Neural progenitor cell (in vitro differentiated cells): ENCODE measurements at regions not wholly inside any gene's neighbourhood (a gene's known extent, or its start where the extent isn't known, plus 50 kb on each side); places are given as distances from the start of the nearest gene placed in this dataset.

ENCODE experiments used
- DNase-seq: peaks from one replicate; pipeline ENCODE4 v3.0.0-alpha.2; 2016; ENCODE audit warnings: low spot score
- H2AFZ ChIP-seq: fragments of 200-600 bp; sonication (generic); replicated peaks from 2 replicates; pipeline ENCODE4 v1.6.1; 2016; ENCODE audit warnings: antibody characterized with exemption
- H3F3A ChIP-seq: fragments of 200-600 bp; sonication (generic); 2 replicates; pipeline ENCODE4 v1.6.1; 2016; ENCODE audit warnings: antibody characterized with exemption, low read depth
- H3K27ac ChIP-seq: fragments of 200-600 bp; sonication (generic); 2 replicates; pipeline ENCODE4 v1.5.1; 2016; ENCODE audit warnings: mild to moderate bottlenecking
- H3K27me3 ChIP-seq: fragments of 200-600 bp; sonication (generic); 2 replicates; pipeline ENCODE4 v1.6.1; 2016; ENCODE audit warnings: mild to moderate bottlenecking, moderate library complexity
- H3K36me3 ChIP-seq: fragments of 200-600 bp; sonication (generic); 2 replicates; pipeline ENCODE4 v1.5.1; 2016
- H3K4me1 ChIP-seq: fragments of 200-600 bp; sonication (generic); 2 replicates; pipeline ENCODE4 v1.6.1; 2016; ENCODE audit warnings: mixed run types
- H3K4me2 ChIP-seq: fragments of 200-600 bp; sonication (generic); 2 replicates; pipeline ENCODE4 v1.6.1; 2016
- H3K4me3 ChIP-seq: fragments of 200-600 bp; sonication (generic); 2 replicates; pipeline ENCODE4 v1.5.1; 2016
- H3K79me2 ChIP-seq: fragments of 200-600 bp; sonication (generic); 2 replicates; pipeline ENCODE4 v1.6.1; 2016; ENCODE audit warnings: low read depth
- H3K9ac ChIP-seq: fragments of 200-600 bp; sonication (generic); 2 replicates; pipeline ENCODE4 v1.6.1; 2016
- H3K9me3 ChIP-seq: fragments of 200-600 bp; sonication (generic); 2 replicates; pipeline ENCODE4 v1.5.1; 2016; ENCODE audit warnings: low read depth
- H4K20me1 ChIP-seq: fragments of 200-600 bp; sonication (generic); 2 replicates; pipeline ENCODE4 v1.6.1; 2016; ENCODE audit warnings: low read depth
- H3K27ac Mint-ChIP-seq: 3 replicates; pipeline ENCODE4 v1.8.0; 2021; ENCODE audit warnings: mixed read lengths
- H3K27me3 Mint-ChIP-seq: 2 replicates; pipeline ENCODE4 v1.8.0; 2022; ENCODE audit warnings: low read depth, mild to moderate bottlenecking, inconsistent platforms, moderate library complexity, mixed read lengths; ENCODE audit not compliant: insufficient read depth
- H3K36me3 Mint-ChIP-seq: 3 replicates; pipeline ENCODE4 v1.8.0; 2021; ENCODE audit warnings: mixed read lengths
- H3K4me1 Mint-ChIP-seq: 3 replicates; pipeline ENCODE4 v1.8.0; 2021; ENCODE audit warnings: mixed read lengths
- H3K4me3 Mint-ChIP-seq: 3 replicates; pipeline ENCODE4 v1.8.0; 2021; ENCODE audit warnings: mild to moderate bottlenecking, moderate library complexity, mixed read lengths
- H3K9me3 Mint-ChIP-seq: 3 replicates; pipeline ENCODE4 v1.8.0; 2020; ENCODE audit warnings: mixed read lengths
- EZH2 ChIP-seq: fragments of 200-600 bp; sonication (generic); IDR thresholded peaks from 2 replicates; pipeline ENCODE4 v1.6.1; 2017; ENCODE audit warnings: antibody characterized with exemption, mild to moderate bottlenecking, moderate library complexity
- EZH2phosphoT487 ChIP-seq: fragments of 200-600 bp; sonication (generic); IDR thresholded peaks from 2 replicates; pipeline ENCODE4 v1.6.1; 2017; ENCODE audit warnings: antibody characterized with exemption
- TF ChIP-seq, protein P1 (sequence below): fragments of 200-600 bp; sonication (generic); IDR thresholded peaks from 2 replicates; pipeline ENCODE4 v1.5.1; 2017; ENCODE audit warnings: antibody characterized with exemption, mild to moderate bottlenecking

DNA sequence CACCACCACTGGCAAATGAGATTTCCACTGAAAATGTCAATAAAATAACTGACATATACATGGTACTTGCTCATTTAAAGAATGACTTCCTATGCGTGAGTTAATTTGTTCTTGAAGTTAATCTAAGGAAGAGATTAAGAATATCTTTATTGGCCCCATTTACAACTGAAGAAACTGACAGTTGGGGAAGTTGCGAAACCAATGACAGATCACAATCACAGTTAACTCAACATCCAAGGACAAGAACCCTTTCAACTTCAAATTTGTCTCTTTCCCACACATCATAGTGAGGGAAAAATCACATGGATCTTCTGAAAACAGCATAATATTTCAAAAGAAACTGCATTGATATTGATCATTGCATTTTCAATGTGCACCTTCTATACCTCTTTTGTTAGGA lies 565.4 kb downstream of the IRS1 start:
- Mint-ChIP-seq H3K27ac (no peak overlapping the region), H3K4me1 (no peaks in the 10 kb centered on the region), H3K36me3 (no peaks in the 10 kb centered on the region), H3K4me3 (no peak overlapping the region), H3K27me3 (no peaks in the 10 kb centered on the region), H3K9me3 (no peaks in the 10 kb centered on the region)
- no peaks in the 10 kb centered on the region for H3K36me3 ChIP-seq
- no peak overlapping the region for H3K27ac ChIP-seq
- H3F3A ChIP-seq: no peaks in the 10 kb centered on the region
- no peaks in the 10 kb centered on the region for H3K27me3 ChIP-seq
- no peaks in the 10 kb centered on the region for H3K9me3 ChIP-seq
- H3K9ac ChIP-seq: no peak overlapping the region
- no peak overlapping the region for H3K4me3 ChIP-seq
- H4K20me1 ChIP-seq: no peaks in the 10 kb centered on the region
- no peak for DNase-seq
- no peaks in the 10 kb centered on the region for H3K4me1 ChIP-seq
- TF ChIP-seq EZH2 (no peak), EZH2phosphoT487 (no peak)
- TF ChIP-seq, protein P1, sequence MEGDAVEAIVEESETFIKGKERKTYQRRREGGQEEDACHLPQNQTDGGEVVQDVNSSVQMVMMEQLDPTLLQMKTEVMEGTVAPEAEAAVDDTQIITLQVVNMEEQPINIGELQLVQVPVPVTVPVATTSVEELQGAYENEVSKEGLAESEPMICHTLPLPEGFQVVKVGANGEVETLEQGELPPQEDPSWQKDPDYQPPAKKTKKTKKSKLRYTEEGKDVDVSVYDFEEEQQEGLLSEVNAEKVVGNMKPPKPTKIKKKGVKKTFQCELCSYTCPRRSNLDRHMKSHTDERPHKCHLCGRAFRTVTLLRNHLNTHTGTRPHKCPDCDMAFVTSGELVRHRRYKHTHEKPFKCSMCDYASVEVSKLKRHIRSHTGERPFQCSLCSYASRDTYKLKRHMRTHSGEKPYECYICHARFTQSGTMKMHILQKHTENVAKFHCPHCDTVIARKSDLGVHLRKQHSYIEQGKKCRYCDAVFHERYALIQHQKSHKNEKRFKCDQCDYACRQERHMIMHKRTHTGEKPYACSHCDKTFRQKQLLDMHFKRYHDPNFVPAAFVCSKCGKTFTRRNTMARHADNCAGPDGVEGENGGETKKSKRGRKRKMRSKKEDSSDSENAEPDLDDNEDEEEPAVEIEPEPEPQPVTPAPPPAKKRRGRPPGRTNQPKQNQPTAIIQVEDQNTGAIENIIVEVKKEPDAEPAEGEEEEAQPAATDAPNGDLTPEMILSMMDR: no peak
- H3K4me2 ChIP-seq: no peak overlapping the region
- H2AFZ ChIP-seq: no peak overlapping the region
- H3K79me2 ChIP-seq: no peaks in the 10 kb centered on the region

- Histone ChIP-seq H3K9me3 (no peaks in the 10 kb centered on the region), H3K4me1 (no peaks in the 10 kb centered on the region), H2AFZ (no peak overlapping the region), H3K9ac (no peak overlapping the region), H3K4me2 (no peak overlapping the region), H3K4me3 (no peak overlapping the region), H3K79me2 (no peaks in the 10 kb centered on the region), H3K27ac (no peak overlapping the region), H4K20me1 (no peaks in the 10 kb centered on the region), H3K27me3 (no peaks in the 10 kb centered on the region), H3K36me3 (no peaks in the 10 kb centered on the region), H3F3A (no peaks in the 10 kb centered on the region)
- Mint-ChIP-seq H3K4me1 (no peaks in the 10 kb centered on the region), H3K9me3 (no peaks in the 10 kb centered on the region), H3K27me3 (no peaks in the 10 kb centered on the region), H3K4me3 (no peak overlapping the region), H3K27ac (no peak overlapping the region), H3K36me3 (no peaks in the 10 kb centered on the region)
- no peak for DNase-seq
- TF ChIP-seq EZH2phosphoT487 (no peak), EZH2 (no peak)
Measured at GRCh38 chr2:226233388-226233787, 566.2 kb downstream of the IRS1 start.

DNA sequence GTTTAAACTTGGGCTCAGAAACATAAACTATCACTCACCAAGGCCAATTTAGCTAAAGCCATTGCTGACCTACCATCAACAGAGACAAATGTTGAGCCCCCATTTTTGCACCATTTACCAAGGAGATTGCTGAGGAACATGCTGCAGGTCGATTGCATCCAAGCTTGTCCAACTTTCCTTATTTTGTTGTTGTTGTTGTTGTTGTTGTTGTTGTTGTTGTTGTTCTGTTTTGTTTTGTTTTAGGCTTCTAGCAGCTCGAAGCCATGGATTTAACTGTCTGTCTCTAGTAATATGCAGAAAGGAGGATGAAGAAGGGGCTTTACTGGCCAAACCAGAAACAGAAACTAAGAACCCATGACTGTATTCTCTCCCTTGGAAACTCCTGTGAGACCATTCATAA lies 571.5 kb downstream of the IRS1 start:
- no peak overlapping the region for H3K9ac ChIP-seq
- no peaks in the 10 kb centered on the region for H4K20me1 ChIP-seq
- no peaks in the 10 kb centered on the region for H3F3A ChIP-seq
- H3K4me1 ChIP-seq: no peaks in the 10 kb centered on the region
- DNase-seq: no peak
- no peak overlapping the region for H2AFZ ChIP-seq
- no peak overlapping the region for H3K4me2 ChIP-seq
- no peak overlapping the region for H3K27ac ChIP-seq
- Mint-ChIP-seq H3K4me3 (no peak overlapping the region), H3K27me3 (no peaks in the 10 kb centered on the region), H3K27ac (no peak overlapping the region), H3K9me3 (no peaks in the 10 kb centered on the region), H3K4me1 (no peaks in the 10 kb centered on the region), H3K36me3 (no peaks in the 10 kb centered on the region)
- no peak overlapping the region for H3K4me3 ChIP-seq
- TF ChIP-seq EZH2phosphoT487: no peak
- no peak for TF ChIP-seq EZH2
- no peaks in the 10 kb centered on the region for H3K36me3 ChIP-seq
- no peaks in the 10 kb centered on the region for H3K79me2 ChIP-seq
- no peaks in the 10 kb centered on the region for H3K9me3 ChIP-seq
- H3K27me3 ChIP-seq: no peaks in the 10 kb centered on the region

DNA sequence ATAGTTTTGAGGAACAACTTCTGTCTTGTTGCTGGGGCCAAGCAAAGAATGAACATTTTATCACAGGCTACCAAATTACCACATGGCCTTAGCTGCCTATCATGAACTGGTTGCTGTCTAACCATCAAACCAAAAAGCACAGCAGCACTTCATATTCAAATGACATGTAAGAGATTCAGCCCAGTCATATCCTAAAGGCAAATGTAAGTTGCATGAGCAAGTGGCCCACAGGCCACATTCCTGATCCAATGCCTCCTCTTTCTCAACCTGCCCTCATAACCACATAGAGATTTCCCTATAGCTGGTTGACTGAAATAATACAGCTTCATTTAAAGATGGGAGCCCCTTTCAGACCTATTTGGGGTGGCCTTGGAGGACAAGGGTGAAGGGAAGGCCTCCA lies 572.3 kb downstream of the IRS1 start:
- H3K4me3 Mint-ChIP-seq: no peak overlapping the region
- H3K27me3 Mint-ChIP-seq: no peaks in the 10 kb centered on the region
- no peaks in the 10 kb centered on the region for H3K9me3 ChIP-seq
- H3K4me2 ChIP-seq: no peak overlapping the region
- DNase-seq: no peak
- no peak overlapping the region for H3K9ac ChIP-seq
- H3K27me3 ChIP-seq: no peaks in the 10 kb centered on the region
- no peak overlapping the region for H3K4me3 ChIP-seq
- no peaks in the 10 kb centered on the region for H3K36me3 ChIP-seq
- no peaks in the 10 kb centered on the region for H3K4me1 ChIP-seq
- no peaks in the 10 kb centered on the region for H3K4me1 Mint-ChIP-seq
- TF ChIP-seq EZH2 (no peak), EZH2phosphoT487 (no peak)
- TF ChIP-seq, protein P1: no peak
- no peaks in the 10 kb centered on the region for H3K9me3 Mint-ChIP-seq
- H3K27ac Mint-ChIP-seq: no peak overlapping the region
- no peak overlapping the region for H2AFZ ChIP-seq
- H3K36me3 Mint-ChIP-seq: no peaks in the 10 kb centered on the region
- no peak overlapping the region for H3K27ac ChIP-seq
- H3K79me2 ChIP-seq: no peaks in the 10 kb centered on the region
- no peaks in the 10 kb centered on the region for H3F3A ChIP-seq
- no peaks in the 10 kb centered on the region for H4K20me1 ChIP-seq
